Stimulated activated CD4-positive, alpha-beta T cell treated with anti-CD3 and anti-CD28 coated beads, Interleukin-4, amount 100 ng/mL, for 1 hour (primary cell): ENCODE measurements at regions not wholly inside any gene's neighbourhood (a gene's known extent, or its start where the extent isn't known, plus 50 kb on each side); places are given as distances from the start of the nearest gene placed in this dataset.

ENCODE experiments used
- DNase-seq: peaks from one replicate; pipeline ENCODE4 v3.0.0-alpha.2; 2020

DNA sequence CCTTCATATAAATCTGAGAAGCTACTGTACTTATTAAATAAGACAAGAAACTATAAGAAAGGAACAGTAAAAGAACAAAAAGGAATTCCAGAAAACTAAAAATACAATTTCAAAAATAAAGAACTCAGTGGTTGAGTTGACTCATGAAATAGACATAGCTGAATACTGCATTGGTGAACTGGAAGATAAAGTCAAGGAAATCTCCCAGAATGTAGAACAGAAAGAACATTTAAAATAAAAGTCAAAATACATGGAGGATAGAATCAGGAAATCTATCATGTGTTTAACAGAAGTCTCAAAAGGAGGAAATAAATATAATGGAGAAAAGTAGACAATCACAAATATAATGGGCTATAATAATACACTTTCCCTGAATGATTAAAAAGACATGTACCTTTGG is 136.4 kb upstream of the PMFBP1 start:
- DNase-seq: no peak

DNA sequence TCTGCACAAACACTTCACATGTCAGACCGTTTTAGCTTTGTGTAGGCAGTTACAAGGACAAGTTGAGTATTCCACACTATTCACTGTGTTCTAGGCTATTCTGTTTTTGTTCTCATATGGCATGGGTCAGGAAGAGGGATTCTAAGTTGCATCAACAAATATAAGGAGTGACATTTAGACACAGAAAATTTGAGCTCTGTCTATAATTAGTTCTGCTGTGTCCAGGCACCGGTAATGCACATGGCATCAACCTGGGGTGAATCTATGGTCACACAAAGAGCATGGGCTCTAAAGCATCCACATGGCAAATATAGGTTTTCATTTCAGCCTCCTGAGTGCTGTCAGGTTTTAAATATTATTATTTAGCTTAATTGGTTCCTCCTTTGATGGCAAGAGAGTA is 130.4 kb upstream of the PMFBP1 start:
- no peak for DNase-seq

DNA sequence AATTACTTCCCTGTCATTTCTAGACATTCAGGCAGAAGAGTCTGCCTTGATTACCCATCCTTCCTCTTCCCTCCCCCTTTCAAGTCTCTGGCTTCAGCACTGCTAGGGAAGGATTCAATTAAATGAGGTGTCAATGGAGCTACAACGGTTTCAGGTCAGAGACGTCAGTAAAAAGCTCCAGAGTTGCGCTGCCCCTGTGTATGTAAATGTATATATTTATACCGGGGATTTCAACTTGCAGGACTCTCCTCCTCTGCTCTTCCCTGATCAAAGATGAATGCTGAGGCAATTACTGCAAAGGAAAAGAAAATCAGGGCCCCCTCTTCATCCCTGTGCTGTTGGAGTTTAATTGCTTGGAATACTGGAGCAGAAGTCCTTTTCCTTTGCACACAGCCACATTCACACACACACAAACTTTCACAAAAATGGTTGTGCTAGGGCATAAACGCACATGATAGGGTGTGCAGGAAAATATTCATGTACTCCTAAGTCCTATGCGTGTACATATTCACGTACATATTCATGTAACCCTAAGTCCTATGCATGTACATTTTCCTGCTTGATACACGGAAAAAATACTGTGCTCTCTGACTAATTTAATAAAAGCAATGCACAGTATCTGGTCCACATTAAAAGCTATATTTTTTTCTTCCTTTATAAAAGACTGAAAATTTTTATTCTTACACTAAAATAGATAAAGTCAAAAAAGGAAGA is 129.7 kb upstream of the PMFBP1 start:
- DNase-seq: no peak

DNA sequence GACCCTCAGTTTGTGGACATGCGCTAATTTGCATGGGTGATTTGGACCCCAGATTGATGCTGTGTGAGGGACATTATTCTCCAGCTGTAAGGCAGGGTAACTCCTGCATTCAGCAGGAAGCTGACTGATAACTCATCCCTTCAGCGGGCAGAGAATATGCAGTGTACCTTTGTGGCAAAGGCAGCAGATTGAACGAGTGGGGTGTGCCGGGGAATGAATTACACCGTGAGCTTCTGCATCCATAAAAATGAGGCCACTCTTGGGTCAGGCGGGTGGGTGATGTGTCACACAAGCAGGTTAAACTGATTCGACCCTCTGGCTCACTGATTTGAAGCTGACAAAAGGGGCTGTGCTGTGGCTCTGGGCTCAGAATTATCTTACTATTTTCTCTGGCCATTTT is 128.9 kb upstream of the PMFBP1 start:
- DNase-seq: no peak

DNA sequence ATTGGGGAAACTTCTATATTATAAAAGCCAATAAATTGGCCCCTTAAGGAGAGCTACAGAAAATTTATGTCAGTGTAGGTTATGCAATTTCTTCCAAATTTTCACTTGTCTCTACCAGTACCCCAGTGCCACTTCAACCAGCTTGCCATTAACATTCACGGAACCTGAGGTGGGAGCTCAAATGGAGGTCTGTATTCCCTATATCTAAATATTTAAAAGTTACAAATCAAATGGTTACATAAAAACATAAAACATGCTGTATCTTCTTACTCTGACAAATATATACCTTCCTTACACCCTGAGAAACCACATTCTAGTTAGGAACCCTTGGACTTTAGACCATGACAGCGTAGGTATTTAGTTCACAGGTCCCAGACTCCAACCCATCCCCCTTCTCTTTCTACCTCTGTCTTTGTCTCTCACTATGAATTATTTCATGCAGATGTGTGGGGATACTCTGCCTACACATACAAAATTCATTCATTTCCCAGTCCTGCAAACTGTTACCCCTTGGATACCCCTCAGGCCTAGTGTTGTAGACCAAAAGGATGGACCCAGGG is 127.8 kb upstream of the PMFBP1 start:
- no peak for DNase-seq

DNA sequence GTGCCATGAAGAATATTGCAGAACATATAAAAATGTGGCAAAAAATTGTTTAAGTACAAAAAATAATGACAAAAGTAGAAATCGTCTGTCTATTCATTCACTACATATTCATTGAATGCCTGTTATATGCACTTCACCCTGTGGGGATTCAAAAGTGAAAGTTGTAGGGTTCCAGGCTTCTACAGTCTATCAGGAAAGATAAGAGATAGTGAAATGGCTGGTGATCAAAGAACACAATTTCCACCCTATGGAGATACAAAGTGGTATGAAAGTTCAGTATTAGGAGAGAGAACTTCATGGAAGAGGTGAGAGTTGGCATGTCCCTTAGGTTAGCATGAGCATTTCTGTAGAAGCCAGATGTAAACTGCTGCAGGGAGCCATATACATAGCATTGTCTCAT is 127.0 kb upstream of the PMFBP1 start:
- no peak for DNase-seq

DNA sequence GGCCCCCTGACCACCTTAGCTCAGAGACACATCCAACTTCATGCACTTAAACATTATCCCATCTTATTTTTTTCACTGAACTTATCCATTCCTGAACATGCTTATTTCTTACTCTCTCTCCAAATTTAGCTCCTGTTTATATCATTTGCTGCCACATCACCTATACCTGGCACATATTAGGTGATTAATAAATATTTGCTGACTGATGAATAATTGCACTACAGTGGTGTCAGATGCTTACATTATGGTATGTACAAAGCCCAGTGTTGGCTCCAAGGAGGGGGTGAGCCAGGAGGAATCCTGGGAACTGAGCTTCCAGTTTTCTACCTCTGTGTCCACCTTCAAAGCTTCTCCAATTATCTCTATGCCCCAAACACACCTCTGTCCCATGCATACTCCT is 124.0 kb upstream of the PMFBP1 start:
- no peak for DNase-seq

DNA sequence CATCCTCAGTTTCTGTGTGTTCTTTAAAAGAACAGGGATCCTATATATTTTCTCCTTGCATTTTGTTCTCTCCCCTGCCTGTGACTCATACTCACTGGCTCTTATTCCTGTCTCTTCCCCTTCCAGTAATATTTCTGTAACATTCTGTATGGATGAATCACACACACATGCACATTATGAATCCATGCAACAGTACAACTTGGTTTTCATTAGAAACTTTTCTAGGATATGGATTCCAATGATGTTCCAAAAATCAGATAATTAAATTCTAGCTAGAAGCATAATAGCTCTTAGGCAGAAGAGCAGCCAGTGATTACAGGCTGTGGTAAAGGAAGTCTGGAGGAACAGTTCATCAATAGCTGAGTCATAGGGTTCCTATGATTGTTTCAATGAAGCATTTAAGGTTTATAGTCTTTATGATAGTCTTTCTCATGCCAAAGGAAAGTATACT is 119.6 kb upstream of the PMFBP1 start:
- DNase-seq: no peak

DNA sequence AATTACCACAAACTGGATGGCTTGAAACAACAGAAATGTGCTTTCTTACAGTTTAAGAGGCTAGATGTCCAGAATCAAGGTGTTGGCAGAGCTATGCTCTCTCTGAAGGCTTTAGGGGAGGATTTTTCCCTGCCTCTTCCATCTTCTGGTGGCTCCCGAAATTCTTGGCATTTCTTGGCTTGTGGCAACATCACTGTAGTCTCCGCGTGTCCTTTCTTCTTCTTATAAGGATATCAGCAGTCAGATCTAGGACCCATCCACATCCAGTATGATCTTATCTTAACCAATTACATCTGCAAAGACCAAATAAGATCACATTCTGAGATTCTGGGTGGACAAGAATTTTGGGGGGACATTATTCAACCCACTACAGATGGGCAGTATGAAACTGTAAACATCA is 119.2 kb upstream of the PMFBP1 start:
- DNase-seq: no peak

DNA sequence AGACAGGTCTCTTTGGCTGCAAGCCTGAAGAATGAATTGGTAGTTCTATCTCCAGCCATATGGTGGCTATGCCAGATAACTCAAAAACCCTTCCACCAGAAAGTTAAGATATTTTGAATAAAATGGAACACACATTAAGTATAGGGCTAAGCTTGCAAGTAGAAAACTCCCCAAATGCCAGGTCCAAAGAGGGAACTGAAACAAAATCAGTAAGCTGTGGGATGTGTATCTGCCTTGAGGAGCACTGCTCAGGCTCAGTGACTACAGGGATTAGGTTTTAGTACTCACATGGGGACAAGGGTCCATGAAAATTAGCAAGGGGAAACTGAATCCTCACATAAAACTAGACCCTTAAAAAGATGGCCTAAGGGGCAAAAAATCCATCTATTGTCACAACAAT is 115.7 kb upstream of the PMFBP1 start:
- DNase-seq: no peak

DNA sequence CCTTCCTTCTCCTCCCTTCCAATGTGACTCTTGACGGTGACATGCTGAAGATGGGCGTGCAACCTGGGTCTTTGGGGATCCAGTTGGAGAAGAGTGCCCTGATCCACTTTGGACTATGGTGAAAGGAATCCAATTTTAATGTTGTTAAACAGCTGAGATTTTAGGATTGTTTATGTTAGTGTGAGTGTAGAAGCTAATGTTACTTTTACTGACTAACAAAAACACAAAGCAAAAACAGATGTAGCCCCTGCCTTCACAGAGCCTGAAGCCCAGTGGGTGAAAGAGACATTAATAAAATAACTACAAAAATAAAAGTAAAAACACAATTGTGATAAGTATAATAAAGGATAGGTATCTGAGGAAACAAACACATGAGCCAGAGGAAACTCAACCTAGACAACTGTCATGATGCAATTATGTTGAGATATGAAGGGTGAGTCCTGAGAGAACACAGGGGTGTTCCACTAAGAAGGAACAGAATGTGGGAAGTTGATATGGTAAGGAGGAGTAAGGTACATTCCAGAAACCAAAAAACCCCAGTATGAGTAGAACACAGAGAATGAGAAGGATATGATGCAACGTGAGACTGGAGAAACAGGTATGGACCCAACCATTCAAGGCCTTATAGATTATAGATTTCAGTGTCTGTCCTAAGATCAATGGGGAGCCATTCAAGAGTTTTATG is 115.1 kb upstream of the PMFBP1 start:
- DNase-seq: no peak

DNA sequence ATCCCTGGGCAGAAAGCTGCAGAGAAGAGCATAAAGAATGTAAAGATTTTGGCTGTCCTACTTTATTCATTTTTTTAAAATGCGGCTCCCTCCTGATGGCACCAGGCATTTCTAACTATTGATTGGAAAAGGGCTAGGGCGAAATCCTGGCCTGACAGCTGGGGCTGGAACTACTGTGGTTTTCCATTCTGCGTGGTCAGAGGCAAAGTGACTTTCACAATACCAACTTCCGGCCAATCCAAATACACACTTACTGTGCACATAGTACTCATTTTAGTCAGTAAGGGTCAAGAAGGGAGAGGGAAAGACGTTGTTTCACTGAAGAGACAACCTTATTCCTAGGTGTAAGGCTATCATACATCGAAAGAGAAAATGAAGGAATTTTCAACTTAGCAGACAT is 113.8 kb upstream of the PMFBP1 start:
- DNase-seq: no peak

DNA sequence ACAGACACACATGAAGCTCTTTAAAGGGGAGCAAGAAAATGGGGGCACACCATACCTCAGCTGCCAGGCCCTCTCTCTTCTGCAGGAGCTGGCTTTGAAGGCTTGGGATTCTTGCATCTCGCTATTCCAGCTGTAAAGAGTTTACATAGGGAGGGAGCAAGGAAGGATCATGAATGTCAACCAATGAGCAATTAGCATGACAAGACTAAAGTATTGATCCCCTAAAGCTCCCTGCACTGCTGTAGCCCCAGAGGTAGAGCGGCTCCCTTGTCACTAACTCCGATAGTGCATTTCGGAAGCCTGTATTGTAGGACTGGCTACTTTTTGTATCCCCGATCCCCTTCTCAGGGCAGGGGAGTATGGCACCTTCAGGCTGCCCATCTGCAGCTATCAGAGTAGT is 113.4 kb upstream of the PMFBP1 start:
- DNase-seq: no peak

DNA sequence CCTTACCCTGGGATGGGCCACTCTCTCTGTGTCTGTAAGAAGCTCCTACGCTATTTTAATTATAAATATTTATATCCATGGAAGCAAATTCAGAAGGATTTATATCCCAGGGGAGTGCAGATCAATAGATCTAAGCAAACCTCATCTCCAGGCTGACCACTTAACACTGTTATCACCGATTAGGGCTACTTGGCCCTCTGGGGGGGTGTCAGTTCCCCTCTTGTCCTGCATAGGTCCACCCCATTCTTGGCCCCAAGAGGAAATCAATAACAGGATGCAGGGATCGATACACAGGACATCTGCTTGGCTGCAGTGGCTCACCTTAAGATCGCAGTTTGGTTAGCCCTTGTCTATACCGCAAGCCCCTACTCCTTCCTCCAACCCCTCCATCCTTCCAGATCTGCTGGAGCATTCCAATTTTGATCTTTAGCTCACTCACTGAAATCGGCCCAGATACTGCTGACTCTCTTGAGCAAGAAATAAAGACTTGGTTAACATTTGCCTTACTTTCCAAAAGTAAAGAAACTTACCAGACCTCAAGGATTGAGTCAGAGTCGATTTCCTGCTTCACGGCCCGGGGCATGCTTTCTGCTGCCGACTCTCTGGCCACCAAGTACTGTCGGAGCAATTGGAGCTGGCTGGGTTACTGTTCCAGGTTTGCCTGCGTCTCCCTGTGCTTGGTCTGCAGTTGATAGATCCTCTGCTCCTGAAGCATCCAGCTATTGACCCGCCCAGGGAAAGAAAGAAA is 112.3 kb upstream of the PMFBP1 start:
- no peak for DNase-seq

DNA sequence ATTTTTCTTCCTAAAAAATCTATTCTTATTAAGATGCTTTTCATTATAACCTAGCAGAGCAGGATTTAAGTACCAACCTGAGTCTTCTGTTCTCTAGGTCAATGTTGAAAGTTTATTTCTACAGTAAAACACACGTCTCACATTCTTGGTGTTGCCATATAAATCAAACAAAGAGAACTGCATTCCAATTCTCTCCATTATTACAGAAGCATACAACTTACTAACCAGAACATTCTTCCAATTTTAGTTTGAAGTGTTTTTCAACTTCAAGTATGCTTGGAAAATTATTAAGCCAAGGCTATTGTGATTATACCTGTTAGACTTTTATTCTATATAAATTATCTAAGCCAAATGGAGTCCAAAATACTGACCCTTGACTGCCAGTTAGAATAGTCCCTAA is 110.4 kb upstream of the PMFBP1 start:
- DNase-seq: no peak

DNA sequence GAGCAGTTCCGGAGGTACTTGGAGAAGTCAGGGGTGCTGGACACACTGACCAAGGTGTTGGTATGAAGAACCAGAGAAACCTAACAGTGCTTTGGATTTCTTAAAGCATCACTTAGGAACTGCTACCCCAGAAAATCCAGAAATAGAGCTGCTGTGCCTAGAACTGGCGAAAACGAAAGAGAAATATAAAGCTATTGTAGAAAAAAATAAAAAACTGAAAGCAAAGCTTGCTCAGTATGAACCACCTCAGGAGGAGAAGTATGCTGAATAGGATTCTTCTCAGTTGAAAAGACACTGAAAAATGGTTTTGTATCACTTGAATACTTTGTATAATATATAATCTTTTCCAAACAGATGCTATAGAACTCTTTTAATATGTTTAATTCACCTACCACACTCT is 106.3 kb upstream of the PMFBP1 start:
- DNase-seq: no peak

DNA sequence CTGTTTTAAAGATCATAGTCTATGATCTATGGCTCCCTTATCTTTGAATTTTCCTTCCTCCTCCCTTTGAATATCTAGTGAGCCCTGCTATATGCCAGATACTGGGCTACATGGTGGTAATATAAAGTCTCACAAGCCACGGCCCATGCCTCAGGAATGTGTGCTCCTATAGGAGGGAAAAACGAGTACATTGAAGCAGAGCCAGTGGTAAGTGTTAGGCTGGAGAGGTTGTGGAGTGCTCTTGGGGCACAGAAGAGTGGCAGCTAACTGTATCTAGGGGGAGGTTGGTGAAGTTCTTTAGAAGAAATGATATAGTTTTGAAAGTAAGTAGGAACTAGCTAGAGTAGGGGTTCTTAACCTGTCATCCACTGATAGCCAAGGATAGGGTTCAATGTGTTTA is 105.8 kb upstream of the PMFBP1 start:
- no peak for DNase-seq

DNA sequence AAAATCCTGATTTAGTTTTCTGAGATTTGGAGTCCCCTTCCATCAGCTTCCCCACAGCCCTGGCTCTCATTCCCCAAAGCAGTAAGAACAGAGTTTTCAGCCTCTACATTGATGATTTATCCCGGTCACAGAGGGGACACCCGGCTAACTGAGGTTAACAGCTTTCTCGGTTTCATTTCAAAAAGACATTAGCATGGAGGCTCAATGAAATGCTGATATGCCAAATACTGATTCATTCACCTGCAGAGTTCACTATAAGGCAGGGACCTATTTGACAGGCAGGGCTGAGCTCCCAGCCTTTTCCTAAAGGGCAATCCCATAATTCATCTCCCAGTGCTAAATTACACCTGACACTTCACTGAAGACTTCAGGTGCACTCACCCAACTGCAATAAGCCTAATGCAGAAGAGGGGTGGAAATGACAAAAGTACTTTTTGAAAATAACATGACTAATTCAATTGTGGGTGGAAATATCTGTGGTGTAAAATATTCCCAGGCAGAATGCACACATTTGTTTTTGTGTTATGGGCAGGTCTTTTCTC is 99.8 kb upstream of the PMFBP1 start:
- DNase-seq: no peak

DNA sequence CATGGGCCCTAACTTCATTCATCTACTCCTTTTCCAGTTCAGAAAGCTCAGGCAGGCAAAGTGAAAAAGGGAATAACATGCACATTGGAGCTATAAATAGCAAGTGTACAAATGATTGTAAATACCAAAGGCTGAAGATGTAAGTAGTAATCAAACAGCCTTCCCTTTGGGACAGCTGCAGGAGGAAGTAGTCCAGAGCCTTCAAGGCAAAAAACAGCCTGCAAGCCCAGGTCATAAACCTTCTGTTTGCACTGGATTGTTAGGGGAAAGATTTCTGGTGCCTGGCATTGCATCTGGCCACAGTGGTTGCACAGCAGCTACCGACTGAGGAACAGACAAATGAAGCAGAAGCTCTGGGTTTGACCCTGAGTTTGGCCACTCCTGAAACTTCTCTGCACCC is 98.6 kb upstream of the PMFBP1 start:
- no peak for DNase-seq

DNA sequence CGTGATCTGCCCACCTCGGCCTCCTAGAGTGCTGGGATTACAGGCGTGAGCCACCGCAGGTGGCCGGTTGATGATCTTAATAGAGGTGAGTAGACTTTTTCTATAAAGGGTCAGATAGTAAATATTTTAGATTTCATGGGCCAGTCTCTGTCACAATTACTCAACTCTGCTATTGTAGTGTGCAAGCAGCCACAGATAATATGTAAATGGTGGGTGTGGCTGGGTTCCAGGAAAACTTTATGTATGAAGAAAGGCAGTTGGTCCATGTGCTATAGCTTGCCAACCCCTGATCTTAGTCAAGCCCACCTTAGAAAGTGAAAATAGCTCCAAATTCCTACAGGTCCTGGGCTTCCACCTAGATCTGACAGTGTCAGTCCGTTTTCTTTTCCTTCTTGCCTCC is 94.9 kb upstream of the PMFBP1 start:
- no peak for DNase-seq

DNA sequence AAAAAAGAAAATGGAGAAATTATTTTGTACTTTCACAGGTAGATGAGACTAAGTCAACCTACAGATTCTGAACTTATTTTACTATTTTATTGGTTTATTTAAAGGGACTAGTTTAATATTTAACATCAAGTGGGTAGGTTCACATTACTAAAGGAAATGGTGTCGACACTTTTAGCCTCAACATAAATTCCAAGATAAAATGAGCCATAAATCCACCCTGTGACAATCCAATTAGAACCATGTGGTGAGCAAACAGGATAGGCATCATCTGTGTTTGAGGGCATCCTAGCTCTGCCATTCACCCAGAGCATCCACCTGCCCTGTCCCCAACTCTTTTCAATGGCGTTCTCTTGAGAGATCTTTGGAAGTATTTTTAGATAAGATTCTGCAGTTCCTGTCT is 92.8 kb upstream of the PMFBP1 start:
- no peak for DNase-seq

DNA sequence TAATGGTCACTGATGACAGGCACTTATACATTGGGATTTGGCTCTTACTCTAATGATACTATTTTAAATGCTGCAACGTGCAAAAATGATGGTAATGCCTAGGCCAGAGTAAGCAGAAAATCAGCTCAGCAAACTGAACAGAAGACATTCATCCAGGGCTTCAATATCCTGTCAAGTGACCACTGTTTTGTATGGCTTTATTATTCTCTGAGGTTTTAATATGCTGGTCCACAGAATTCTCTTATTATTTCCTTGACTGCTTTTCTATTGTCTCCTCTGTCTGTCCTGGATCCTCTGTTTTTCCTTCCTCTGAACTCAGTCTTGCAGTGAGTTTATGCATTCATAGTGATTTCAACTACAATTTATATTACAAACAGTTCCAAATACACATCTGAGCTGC is 90.8 kb upstream of the PMFBP1 start:
- no peak for DNase-seq

DNA sequence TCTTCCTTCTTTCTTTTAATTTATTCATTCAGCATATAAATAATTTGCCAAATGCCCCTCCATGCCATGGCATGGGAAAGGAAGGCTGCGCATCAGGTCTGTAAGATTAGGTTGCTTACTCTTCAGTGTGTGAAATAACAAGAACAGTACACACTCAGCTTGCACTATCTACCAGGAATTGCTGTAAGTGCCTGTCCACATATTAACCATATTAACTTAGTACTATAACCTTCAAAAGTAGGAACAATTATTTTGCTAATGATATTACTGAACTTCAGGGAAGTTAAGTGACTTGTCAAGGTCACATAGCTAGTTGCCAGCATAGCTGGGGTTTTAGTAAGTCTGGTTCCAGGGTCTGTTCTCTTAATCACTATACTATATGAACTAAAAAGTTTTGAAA is 89.2 kb upstream of the PMFBP1 start:
- no peak for DNase-seq
